H9 (cell line): ENCODE measurements at regions not wholly inside any gene's neighbourhood (a gene's known extent, or its start where the extent isn't known, plus 50 kb on each side); places are given as distances from the start of the nearest gene placed in this dataset.

ENCODE experiments used
- DNase-seq: peaks from one replicate; pipeline ENCODE4 v3.0.0-alpha.2; 2017
- H2AFZ ChIP-seq: one replicate; pipeline ENCODE4 v1.6.1; 2013; ENCODE audit warnings: mild to moderate bottlenecking, low read length, control low read depth, moderate library complexity
- H2AK5ac ChIP-seq: 2 replicates; pipeline ENCODE4 v1.6.1; 2013; ENCODE audit warnings: low read length, control low read depth, mixed read lengths; ENCODE audit not compliant: insufficient read length
- H2BK120ac ChIP-seq: one replicate; pipeline ENCODE4 v1.6.1; 2013; ENCODE audit warnings: low read depth, mild to moderate bottlenecking, low read length, control low read depth, inconsistent platforms; ENCODE audit not compliant: poor library complexity, severe bottlenecking
- H2BK12ac ChIP-seq: 2 replicates; pipeline ENCODE4 v1.6.1; 2013; ENCODE audit warnings: low read length, control low read depth, mixed read lengths, low read depth; ENCODE audit not compliant: insufficient read length
- H2BK15ac ChIP-seq: 2 replicates; pipeline ENCODE4 v1.6.1; 2013; ENCODE audit warnings: low read depth, low read length, control low read depth
- H2BK20ac ChIP-seq: one replicate; pipeline ENCODE4 v1.6.1; 2013; ENCODE audit warnings: low read depth, mild to moderate bottlenecking, low read length, control low read depth, inconsistent platforms; ENCODE audit not compliant: poor library complexity, severe bottlenecking
- H2BK5ac ChIP-seq: 2 replicates; pipeline ENCODE4 v1.6.1; 2013; ENCODE audit warnings: low read length, control low read depth, mixed read lengths; ENCODE audit not compliant: insufficient read length
- H3K14ac ChIP-seq: 2 replicates; pipeline ENCODE4 v1.6.1; 2013; ENCODE audit warnings: low read length, control low read depth; ENCODE audit not compliant: insufficient read depth
- H3K18ac ChIP-seq: 2 replicates; pipeline ENCODE4 v1.6.1; 2013; ENCODE audit warnings: low read depth, mild to moderate bottlenecking, mixed read lengths, low read length, control low read depth; ENCODE audit not compliant: insufficient read length
- H3K23ac ChIP-seq: 2 replicates; pipeline ENCODE4 v1.6.1; 2013; ENCODE audit warnings: low read length, control low read depth, mixed read lengths, low read depth; ENCODE audit not compliant: insufficient read length
- H3K23me2 ChIP-seq: 2 replicates; pipeline ENCODE4 v1.6.1; 2013; ENCODE audit warnings: low read depth, mild to moderate bottlenecking, mixed read lengths, low read length, control low read depth; ENCODE audit not compliant: insufficient read length, poor library complexity, severe bottlenecking
- H3K27ac ChIP-seq: 2 replicates; pipeline ENCODE4 v1.5.1; 2013; ENCODE audit warnings: low read length, control low read depth, mixed read lengths, low read depth; ENCODE audit not compliant: insufficient read length
- H3K27me3 ChIP-seq: 2 replicates; pipeline ENCODE4 v1.6.1; 2013; ENCODE audit warnings: low read length, control low read depth, inconsistent platforms; ENCODE audit not compliant: insufficient read depth
- H3K4ac ChIP-seq: 2 replicates; pipeline ENCODE4 v1.6.1; 2013; ENCODE audit warnings: low read depth, mild to moderate bottlenecking, control low read depth, inconsistent platforms, low read length, moderate library complexity
- H3K4me1 ChIP-seq: 2 replicates; pipeline ENCODE4 v1.6.1; 2013; ENCODE audit warnings: low read length, control low read depth, inconsistent platforms; ENCODE audit not compliant: insufficient read depth
- H3K4me2 ChIP-seq: 2 replicates; pipeline ENCODE4 v1.6.1; 2013; ENCODE audit warnings: low read length, control low read depth, mixed read lengths; ENCODE audit not compliant: insufficient read length, insufficient read depth
- H3K56ac ChIP-seq: 2 replicates; pipeline ENCODE4 v1.6.1; 2013; ENCODE audit warnings: low read depth, mild to moderate bottlenecking, mixed read lengths, low read length, control low read depth; ENCODE audit not compliant: insufficient read length
- H3K79me1 ChIP-seq: 2 replicates; pipeline ENCODE4 v1.6.1; 2013; ENCODE audit warnings: low read depth, mild to moderate bottlenecking, moderate library complexity, low read length, control low read depth, inconsistent platforms; ENCODE audit not compliant: insufficient read depth, poor library complexity, severe bottlenecking
- H3K79me2 ChIP-seq: 2 replicates; pipeline ENCODE4 v1.6.1; 2013; ENCODE audit warnings: low read length, control low read depth, inconsistent platforms; ENCODE audit not compliant: insufficient read depth
- H3K9ac ChIP-seq: 2 replicates; pipeline ENCODE4 v1.6.1; 2013; ENCODE audit warnings: low read length, control low read depth, mixed read lengths; ENCODE audit not compliant: insufficient read length; ENCODE audit errors: extremely low read depth
- H3K9me3 ChIP-seq: one replicate; pipeline ENCODE4 v1.6.1; 2013; ENCODE audit warnings: low read depth, low read length, inconsistent platforms; ENCODE audit not compliant: control insufficient read depth
- H3T11ph ChIP-seq: one replicate; pipeline ENCODE4 v1.6.1; 2013; ENCODE audit warnings: mild to moderate bottlenecking, low read length, control low read depth, inconsistent platforms
- H4K20me1 ChIP-seq: one replicate; pipeline ENCODE4 v1.6.1; 2013; ENCODE audit not compliant: control insufficient read depth, insufficient read length, insufficient read depth
- H4K5ac ChIP-seq: 2 replicates; pipeline ENCODE4 v1.6.1; 2013; ENCODE audit warnings: low read depth, mild to moderate bottlenecking, mixed read lengths, low read length, control low read depth; ENCODE audit not compliant: insufficient read length
- H4K8ac ChIP-seq: replicated peaks from 2 replicates; pipeline ENCODE4 v1.6.1; 2013; ENCODE audit warnings: low read length, control low read depth, mixed read lengths, low read depth; ENCODE audit not compliant: insufficient read length
- H4K91ac ChIP-seq: 2 replicates; pipeline ENCODE4 v1.6.1; 2013; ENCODE audit warnings: low read depth, mild to moderate bottlenecking, moderate library complexity, mixed read lengths, low read length, control low read depth; ENCODE audit not compliant: insufficient read length
- H3K27ac Mint-ChIP-seq, 3 experiments: 2 replicates in 2 of 3; 3 replicates in 1 of 3; pipeline ENCODE4 v1.8.0; 2020 to 2021; ENCODE audit warnings: mixed read lengths in 3 of 3, mild to moderate bottlenecking in 1 of 3, moderate library complexity in 1 of 3
- H3K27me3 Mint-ChIP-seq: 2 replicates; pipeline ENCODE4 v1.8.0; 2021; ENCODE audit warnings: low read depth, mild to moderate bottlenecking, moderate library complexity, mixed read lengths
- H3K36me3 Mint-ChIP-seq, 3 experiments: 2 replicates in 2 of 3; 3 replicates in 1 of 3; pipeline ENCODE4 v1.8.0; 2020 to 2021; ENCODE audit warnings: low read depth in 3 of 3, mixed read lengths in 3 of 3; ENCODE audit not compliant: insufficient read depth in 1 of 3
- H3K4me1 Mint-ChIP-seq, 2 experiments: 2 replicates each; pipeline ENCODE4 v1.8.0; 2020; ENCODE audit warnings: mixed read lengths in 2 of 2
- H3K4me3 Mint-ChIP-seq, 2 experiments: 2 replicates in 1 of 2; 3 replicates in 1 of 2; pipeline ENCODE4 v1.8.0; 2020 to 2021; ENCODE audit warnings: mild to moderate bottlenecking in 2 of 2, mixed read lengths in 2 of 2, moderate library complexity in 1 of 2
- H3K9me3 Mint-ChIP-seq, 2 experiments: 2 replicates in 1 of 2; 3 replicates in 1 of 2; pipeline ENCODE4 v1.8.0; 2020; ENCODE audit warnings: mild to moderate bottlenecking in 2 of 2, mixed read lengths in 2 of 2, moderate library complexity in 1 of 2
- TF ChIP-seq, protein P1 (sequence below): fragments of 200-600 bp; sonication (generic); conservative IDR thresholded peaks from 3 replicates; pipeline ENCODE4 v1.8.0; 2021; ENCODE audit warnings: antibody characterized with exemption, mild to moderate bottlenecking

DNA sequence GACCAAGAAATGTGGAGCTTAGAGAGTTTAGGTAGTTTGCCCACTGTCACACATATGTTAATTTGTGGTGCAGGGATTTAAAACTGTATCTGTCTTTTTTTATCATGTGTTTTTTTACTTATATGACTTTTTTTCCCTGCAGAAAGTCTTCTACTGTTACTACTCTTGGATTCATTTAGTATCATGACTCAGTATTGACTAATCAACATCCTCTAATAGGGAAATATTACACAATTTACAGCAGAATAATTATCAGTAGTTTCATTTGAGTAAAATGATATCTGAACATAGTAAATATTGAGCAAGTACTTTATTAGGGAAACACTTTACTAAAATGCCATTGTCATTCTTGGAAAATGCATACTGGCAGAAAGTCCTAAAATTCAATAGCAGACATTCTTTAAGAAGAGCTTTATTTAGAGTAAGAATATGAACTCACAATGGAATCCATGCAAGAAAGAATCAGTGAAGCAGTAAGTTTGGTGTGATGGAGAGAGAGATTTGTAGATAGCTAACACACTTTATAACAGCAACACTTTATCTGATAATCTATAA, 425.9 kb upstream of the SLC8A1 start:
- Histone ChIP-seq H3K23me2 (no peaks in the 10 kb centered on the region), H3K9me3 (no peaks in the 10 kb centered on the region), H2BK5ac (no peak overlapping the region), H4K91ac (no peak overlapping the region), H2AFZ (no peak overlapping the region), H2BK120ac (no peak overlapping the region), H3K79me2 (no peaks in the 10 kb centered on the region), H2BK20ac (no peak overlapping the region), H3K18ac (no peak overlapping the region), H4K5ac (no peak overlapping the region), H3K4ac (no peak overlapping the region), H3K9ac (no peak overlapping the region), H3K4me2 (no peak overlapping the region), H3K23ac (no peak overlapping the region), H4K20me1 (no peaks in the 10 kb centered on the region), H4K8ac (no peak overlapping the region), H3K79me1 (no peaks in the 10 kb centered on the region), H2AK5ac (no peak overlapping the region), H3K56ac (no peak overlapping the region), H3K4me1 (no peaks in the 10 kb centered on the region), H3K27me3 (no peaks in the 10 kb centered on the region; the same call in 1 of the 2 replicates), H2BK15ac (no peak overlapping the region), H3K27ac (no peak overlapping the region), H3K14ac (no peak overlapping the region), H2BK12ac (no peak overlapping the region), H3T11ph (no peak overlapping the region)
- TF ChIP-seq, protein P1, sequence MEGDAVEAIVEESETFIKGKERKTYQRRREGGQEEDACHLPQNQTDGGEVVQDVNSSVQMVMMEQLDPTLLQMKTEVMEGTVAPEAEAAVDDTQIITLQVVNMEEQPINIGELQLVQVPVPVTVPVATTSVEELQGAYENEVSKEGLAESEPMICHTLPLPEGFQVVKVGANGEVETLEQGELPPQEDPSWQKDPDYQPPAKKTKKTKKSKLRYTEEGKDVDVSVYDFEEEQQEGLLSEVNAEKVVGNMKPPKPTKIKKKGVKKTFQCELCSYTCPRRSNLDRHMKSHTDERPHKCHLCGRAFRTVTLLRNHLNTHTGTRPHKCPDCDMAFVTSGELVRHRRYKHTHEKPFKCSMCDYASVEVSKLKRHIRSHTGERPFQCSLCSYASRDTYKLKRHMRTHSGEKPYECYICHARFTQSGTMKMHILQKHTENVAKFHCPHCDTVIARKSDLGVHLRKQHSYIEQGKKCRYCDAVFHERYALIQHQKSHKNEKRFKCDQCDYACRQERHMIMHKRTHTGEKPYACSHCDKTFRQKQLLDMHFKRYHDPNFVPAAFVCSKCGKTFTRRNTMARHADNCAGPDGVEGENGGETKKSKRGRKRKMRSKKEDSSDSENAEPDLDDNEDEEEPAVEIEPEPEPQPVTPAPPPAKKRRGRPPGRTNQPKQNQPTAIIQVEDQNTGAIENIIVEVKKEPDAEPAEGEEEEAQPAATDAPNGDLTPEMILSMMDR, result no peak
- Mint-ChIP-seq H3K4me3 (no peak overlapping the region), H3K36me3 (no peaks in the 10 kb centered on the region), H3K4me1 (0 out of 4 replicates have a peak, but pooled peaks cover 0 to 2% of the 10 kb centered on the region in 2 experiments), H3K27me3 (no peaks in the 10 kb centered on the region; the same call in 1 of the 2 replicates), H3K9me3 (no peaks in the 10 kb centered on the region), H3K27ac (no peak overlapping the region)
- no peak for DNase-seq
